ENCODE measurements at regions not wholly inside any gene's neighbourhood (a gene's known extent, or its start where the extent isn't known, plus 50 kb on each side); places are given as distances from the start of the nearest gene placed in this dataset.

GRCh38 chr1:60747353-60747752, 335.0 kb upstream of the NFIA start:
- no peak for TF ChIP-seq ZNF274 (IDR thresholded peaks at IDR 0.05; ENCODE audit: low read depth, low read length)
- no peak for TF ChIP-seq SUZ12 (IDR thresholded peaks at IDR 0.05; ENCODE audit: extremely low read depth, insufficient read depth, insufficient read length)
